H1 (cell line): ENCODE measurements at regions not wholly inside any gene's neighbourhood (a gene's known extent, or its start where the extent isn't known, plus 50 kb on each side); places are given as distances from the start of the nearest gene placed in this dataset.
A peak's percentile ranks its signal among the peaks of the same experiment; 100 is the strongest.

Experiments
- HDAC2 ChIP-seq, 2 experiments: fragments of 300-600 bp in 1 of 2; sonication (generic) in 1 of 2; IDR thresholded peaks; 2 replicates each; pipeline ENCODE4 v1.6.1; 2011 to 2012; ENCODE audit warnings: low read depth in 2 of 2, low read length in 2 of 2, mild to moderate bottlenecking in 2 of 2, moderate library complexity in 2 of 2, borderline replicate concordance in 1 of 2, inconsistent platforms in 1 of 2
- JUN ChIP-seq: IDR thresholded peaks from 2 replicates; pipeline ENCODE4 v1.6.1; 2011; ENCODE audit warnings: low read depth, mild to moderate bottlenecking, improper control_type of control experiment, low read length
- KDM1A ChIP-seq: fragments of 200-600, 300-600 bp; sonication (generic); IDR thresholded peaks from 2 replicates; pipeline ENCODE4 v1.7.1; 2016; ENCODE audit warnings: mild to moderate bottlenecking, low read length, borderline replicate concordance

DNA sequence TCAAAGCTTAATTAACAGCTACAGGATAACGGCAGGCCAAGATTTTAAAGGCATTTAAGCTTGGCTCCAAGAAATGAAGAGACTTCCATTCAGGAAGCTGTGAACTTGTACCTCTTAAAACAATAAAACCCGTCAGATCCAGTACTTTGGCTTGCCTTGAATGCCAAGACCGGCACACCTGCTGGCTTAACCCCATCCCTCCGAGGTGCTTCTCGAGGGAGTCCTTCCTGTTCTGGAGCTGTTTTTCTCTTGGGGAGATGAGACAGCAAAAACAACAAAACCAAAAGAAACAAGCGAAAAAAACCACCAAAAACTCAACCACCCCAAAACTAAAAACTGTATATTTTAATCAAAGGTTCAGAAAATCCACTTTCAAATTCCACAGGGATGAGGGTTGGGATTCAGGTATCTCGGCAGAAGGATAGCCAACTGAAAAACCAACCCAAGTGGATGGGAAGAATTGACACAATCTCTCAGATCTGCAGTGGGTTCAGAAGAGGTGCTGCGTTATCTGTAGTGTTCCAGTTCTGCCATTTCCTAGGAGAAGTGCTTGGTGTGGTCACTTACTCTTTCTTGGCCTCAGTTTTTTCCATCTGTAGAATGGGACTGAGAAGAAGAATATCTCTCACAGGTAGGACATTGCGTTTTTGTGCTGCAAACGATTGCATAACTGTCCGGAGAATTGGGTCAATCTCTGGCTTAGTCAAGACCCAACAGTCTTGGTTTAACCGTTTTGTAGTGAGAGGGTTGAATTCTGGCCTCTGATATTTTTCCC lies 420.1 kb downstream of the VRK1 start (continued):
- TF ChIP-seq KDM1A (peak; percentile 74; the same call in 1 of the 2 replicates), HDAC2 (IDR thresholded peaks at IDR 0.05; ENCODE audit: borderline replicate concordance in 1 of 2, low read depth in 2 of 2, low read length in 2 of 2) (0 out of 4 replicates have a peak, but pooled peaks of 1 of the 2 experiments have one; percentile 41), JUN (no peak)
